HCT116 (cell line): ENCODE measurements at regions not wholly inside any gene's neighbourhood (a gene's known extent, or its start where the extent isn't known, plus 50 kb on each side); places are given as distances from the start of the nearest gene placed in this dataset.

ENCODE experiments used
- ATAC-seq: fragments of 200-7000 bp; cut with Tn5 transposase; 2 replicates; pipeline ENCODE4 v1.9.1; 2020; ENCODE audit warnings: mild to moderate bottlenecking, moderate library complexity
- BruUV-seq: library from RNA; stranded (reverse); fragments of 400-500 nt; replicated peaks from 2 replicates; lab custom pipeline; 2021; lab: Mats Ljungman, UMichigan
- CTCF ChIA-PET: fragments of 300-600 bp; sonication (Branson Sonifier 250); formaldehyde crosslinking; loops from one replicate; lab custom pipeline; 2021; ENCODE audit warnings: antibody characterized with exemption; lab: Charles Lee
- POLR2A ChIA-PET: fragments of 300-600, 350-600 bp; sonication (Branson Sonifier 250); formaldehyde crosslinking; loops from one replicate; lab custom pipeline; 2021; ENCODE audit warnings: antibody characterized with exemption; lab: Charles Lee
- RAD21 ChIA-PET, 2 experiments: fragments of 300-600 bp; sonication (Branson Sonifier 250); formaldehyde crosslinking; loops; one replicate each; lab custom pipeline; 2023; ENCODE audit warnings: low total read pairs in 2 of 2; ENCODE audit not compliant: uncharacterized antibody in 2 of 2, unreplicated experiment in 2 of 2, low non-redundant PET in 1 of 2; lab: Charles Lee
- DNase-seq: peaks from one replicate; pipeline ENCODE4 v3.0.0-alpha.2; 2010; ENCODE audit warnings: low read depth, low spot score
- H2AFZ ChIP-seq: fragments of 200-600 bp; shearing (Covaris generic), sonication (generic); 2 replicates; pipeline ENCODE4 v1.6.1; 2017; ENCODE audit warnings: low read depth, mixed run types, mixed read lengths, antibody characterized with exemption, low read length; ENCODE audit not compliant: poor library complexity, severe bottlenecking
- H3K27ac ChIP-seq: 2 replicates; pipeline ENCODE4 v1.5.1; 2012; ENCODE audit warnings: low read depth, low read length
- H3K27me3 ChIP-seq: fragments of 200-600 bp; sonication (generic); 2 replicates; pipeline ENCODE4 v1.6.1; 2016; ENCODE audit warnings: mixed run types, low read length, mixed read lengths; ENCODE audit not compliant: insufficient read depth
- H3K36me3 ChIP-seq, 2 experiments: fragments of 200-500 bp in 1 of 2; fragments of 200-600 bp in 1 of 2; sonication (Bioruptor generic) in 1 of 2; sonication (generic) in 1 of 2; 2 replicates each; pipeline versions ENCODE4 v1.5.1 to v1.6.1; 2014 to 2016; ENCODE audit warnings: low read length in 2 of 2, inconsistent platforms in 1 of 2, mixed read lengths in 1 of 2, mixed run types in 1 of 2; ENCODE audit not compliant: insufficient read depth in 2 of 2, control insufficient read depth in 1 of 2
- H3K4me1 ChIP-seq, 2 experiments: fragments of 200-600 bp in 1 of 2; sonication (generic) in 1 of 2; 2 replicates each; pipeline versions ENCODE4 v1.5.1 to v1.6.1; 2012 to 2017; ENCODE audit warnings: low read length in 2 of 2, inconsistent platforms in 1 of 2, mild to moderate bottlenecking in 1 of 2, mixed read lengths in 1 of 2, mixed run types in 1 of 2, moderate library complexity in 1 of 2; ENCODE audit not compliant: insufficient read depth in 2 of 2, control insufficient read depth in 1 of 2
- H3K4me2 ChIP-seq: fragments of 200-600 bp; sonication (generic); 2 replicates; pipeline ENCODE4 v1.6.1; 2017; ENCODE audit warnings: mixed run types, low read length, mixed read lengths
- H3K4me3 ChIP-seq, 2 experiments: fragments of 200-600 bp in 1 of 2; sonication (generic) in 1 of 2; replicated peaks in 1 of 2; 2 replicates each; pipeline ENCODE4 v1.5.1; 2011 to 2016; ENCODE audit warnings: low read length in 2 of 2, control low read depth in 1 of 2, low read depth in 1 of 2, mild to moderate bottlenecking in 1 of 2, mixed read lengths in 1 of 2, mixed run types in 1 of 2
- H3K79me2 ChIP-seq: fragments of 200-600 bp; sonication (generic); 2 replicates; pipeline ENCODE4 v1.6.1; 2017; ENCODE audit warnings: mild to moderate bottlenecking, mixed run types, low read length, moderate library complexity, mixed read lengths; ENCODE audit not compliant: insufficient read depth
- H3K9ac ChIP-seq: fragments of 200-600 bp; sonication (generic); 2 replicates; pipeline ENCODE4 v1.6.1; 2016; ENCODE audit warnings: low read length, mixed read lengths
- H3K9me2 ChIP-seq: fragments of 200-600 bp; sonication (generic), shearing (Covaris generic); 2 replicates; pipeline ENCODE4 v1.6.1; 2017; ENCODE audit warnings: mixed run types, mild to moderate bottlenecking, moderate library complexity; ENCODE audit not compliant: insufficient read depth
- H3K9me3 ChIP-seq, 2 experiments: fragments of 200-500 bp in 1 of 2; fragments of 200-600 bp in 1 of 2; sonication (Bioruptor generic) in 1 of 2; sonication (generic) in 1 of 2; 2 replicates each; pipeline ENCODE4 v1.6.1; 2014 to 2017; ENCODE audit warnings: low read length in 2 of 2, mixed read lengths in 2 of 2, inconsistent platforms in 1 of 2, low read depth in 1 of 2, mild to moderate bottlenecking in 1 of 2, mixed run types in 1 of 2, moderate library complexity in 1 of 2; ENCODE audit not compliant: control insufficient read depth in 1 of 2, insufficient read depth in 1 of 2
- H4K20me1 ChIP-seq: fragments of 200-600 bp; sonication (generic), shearing (Covaris generic); 2 replicates; pipeline ENCODE4 v1.6.1; 2017; ENCODE audit warnings: mixed run types, mild to moderate bottlenecking, moderate library complexity; ENCODE audit not compliant: insufficient read depth
- CBX3 ChIP-seq: IDR thresholded peaks from 2 replicates; pipeline ENCODE4 v1.6.1; 2012; ENCODE audit warnings: low read depth
- CEBPB ChIP-seq: IDR thresholded peaks from 2 replicates; pipeline ENCODE4 v1.6.1; 2012; ENCODE audit warnings: low read depth
- EGR1 ChIP-seq: IDR thresholded peaks from 2 replicates; pipeline ENCODE4 v1.6.1; 2012; ENCODE audit warnings: low read depth
- ELF1 ChIP-seq: IDR thresholded peaks from 2 replicates; pipeline ENCODE4 v1.6.1; 2012; ENCODE audit warnings: low read depth, borderline replicate concordance
- EZH2 ChIP-seq: fragments of 200-600 bp; sonication (generic); IDR thresholded peaks from 2 replicates; pipeline ENCODE4 v1.6.1; 2017; ENCODE audit warnings: antibody characterized with exemption, mixed run types
- EZH2phosphoT487 ChIP-seq: fragments of 200-600 bp; IDR thresholded peaks from 2 replicates; pipeline ENCODE4 v1.6.1; 2018; ENCODE audit warnings: antibody characterized with exemption, borderline replicate concordance
- FOSL1 ChIP-seq: IDR thresholded peaks from 2 replicates; pipeline ENCODE4 v1.6.1; 2012; ENCODE audit warnings: low read depth
- JUND ChIP-seq: IDR thresholded peaks from 2 replicates; pipeline ENCODE4 v1.6.1; 2012
- POLR2A ChIP-seq: IDR thresholded peaks from 2 replicates; pipeline ENCODE4 v1.7.0; 2011; ENCODE audit warnings: borderline replicate concordance; ENCODE audit not compliant: insufficient read depth, insufficient read length; ENCODE audit errors: extremely low read depth
- POLR2AphosphoS5 ChIP-seq: IDR thresholded peaks from 2 replicates; pipeline ENCODE4 v1.6.1; 2011; ENCODE audit warnings: mild to moderate bottlenecking, low read depth, low read length, moderate library complexity
- RAD21 ChIP-seq: IDR thresholded peaks from 2 replicates; pipeline ENCODE4 v1.6.1; 2012; ENCODE audit warnings: low read depth, mild to moderate bottlenecking
- SIN3A ChIP-seq: IDR thresholded peaks from 2 replicates; pipeline ENCODE4 v1.6.1; 2012; ENCODE audit warnings: low read depth
- SP1 ChIP-seq: IDR thresholded peaks from 2 replicates; pipeline ENCODE4 v1.6.1; 2012; ENCODE audit warnings: low read depth
- TCF7L2 ChIP-seq: IDR thresholded peaks from 2 replicates; pipeline ENCODE4 v1.7.0; 2011; ENCODE audit warnings: borderline replicate concordance, inconsistent platforms; ENCODE audit not compliant: insufficient read depth, insufficient read length; ENCODE audit errors: extremely low read depth
- YY1 ChIP-seq: IDR thresholded peaks from 2 replicates; pipeline ENCODE4 v1.6.1; 2011; ENCODE audit warnings: low read length, low read depth, moderate library complexity, mild to moderate bottlenecking; ENCODE audit not compliant: insufficient replicate concordance; ENCODE audit errors: extremely low read depth
- intact Hi-C: fragments of 100-400 bp; cut with micrococcal nuclease; formaldehyde crosslinking; loops from 2 replicates; pipeline ENCODE4 v1.10.0; 2022
- TF ChIP-seq, protein P1 (sequence below): IDR thresholded peaks from 2 replicates; pipeline ENCODE4 v1.6.1; 2011; ENCODE audit warnings: mild to moderate bottlenecking, low read length, moderate library complexity; ENCODE audit not compliant: insufficient replicate concordance; ENCODE audit errors: extremely low read depth
- TF ChIP-seq, protein P2 (sequence below), 3 experiments: fragments of 200-600 bp in 1 of 3; sonication (generic) in 1 of 3; IDR thresholded peaks in 2 of 3; conservative IDR thresholded peaks in 1 of 3; 2 replicates each; pipeline ENCODE4 v1.5.1; 2012 to 2017; ENCODE audit warnings: low read depth in 2 of 3, low read length in 2 of 3, antibody characterized with exemption in 1 of 3, borderline replicate concordance in 1 of 3, control low read depth in 1 of 3, mild to moderate bottlenecking in 1 of 3, mixed read lengths in 1 of 3, mixed run types in 1 of 3, moderate library complexity in 1 of 3; ENCODE audit not compliant: insufficient read depth in 1 of 3
- TF ChIP-seq, protein P3 (sequence below): IDR thresholded peaks from 2 replicates; pipeline ENCODE4 v1.6.1; 2012

DNA sequence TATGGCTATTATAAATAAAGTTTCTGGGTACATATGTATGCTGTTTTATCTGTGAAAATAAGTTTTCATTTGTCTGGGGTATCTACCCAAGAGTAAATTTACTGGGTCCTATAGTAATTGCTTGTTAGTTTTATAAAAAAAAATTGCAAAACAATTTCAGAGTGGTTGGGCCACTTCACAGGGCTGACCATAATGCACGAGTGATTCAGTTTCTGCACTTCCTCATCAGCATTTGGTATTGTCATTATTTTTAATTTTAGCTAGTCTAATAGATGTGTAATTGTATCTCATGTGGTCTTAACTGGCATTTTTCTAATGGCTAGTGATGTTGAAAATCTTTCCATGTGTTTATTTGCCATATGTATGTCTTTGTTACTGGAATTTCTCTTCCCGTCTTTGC is 452.4 kb upstream of the AKR1E2 start:
- intact Hi-C loops: no loop called here
- TF ChIP-seq, protein P1, sequence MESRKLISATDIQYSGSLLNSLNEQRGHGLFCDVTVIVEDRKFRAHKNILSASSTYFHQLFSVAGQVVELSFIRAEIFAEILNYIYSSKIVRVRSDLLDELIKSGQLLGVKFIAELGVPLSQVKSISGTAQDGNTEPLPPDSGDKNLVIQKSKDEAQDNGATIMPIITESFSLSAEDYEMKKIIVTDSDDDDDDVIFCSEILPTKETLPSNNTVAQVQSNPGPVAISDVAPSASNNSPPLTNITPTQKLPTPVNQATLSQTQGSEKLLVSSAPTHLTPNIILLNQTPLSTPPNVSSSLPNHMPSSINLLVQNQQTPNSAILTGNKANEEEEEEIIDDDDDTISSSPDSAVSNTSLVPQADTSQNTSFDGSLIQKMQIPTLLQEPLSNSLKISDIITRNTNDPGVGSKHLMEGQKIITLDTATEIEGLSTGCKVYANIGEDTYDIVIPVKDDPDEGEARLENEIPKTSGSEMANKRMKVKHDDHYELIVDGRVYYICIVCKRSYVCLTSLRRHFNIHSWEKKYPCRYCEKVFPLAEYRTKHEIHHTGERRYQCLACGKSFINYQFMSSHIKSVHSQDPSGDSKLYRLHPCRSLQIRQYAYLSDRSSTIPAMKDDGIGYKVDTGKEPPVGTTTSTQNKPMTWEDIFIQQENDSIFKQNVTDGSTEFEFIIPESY: no peak
- TF ChIP-seq POLR2AphosphoS5 (no peak), SP1 (no peak), JUND (no peak), SIN3A (no peak), ELF1 (no peak), CEBPB (no peak), POLR2A (no peak), YY1 (no peak), TCF7L2 (no peak), CBX3 (no peak), EGR1 (no peak), EZH2phosphoT487 (no peak), RAD21 (no peak), EZH2 (no peak), FOSL1 (no peak)
- TF ChIP-seq, protein P2, sequence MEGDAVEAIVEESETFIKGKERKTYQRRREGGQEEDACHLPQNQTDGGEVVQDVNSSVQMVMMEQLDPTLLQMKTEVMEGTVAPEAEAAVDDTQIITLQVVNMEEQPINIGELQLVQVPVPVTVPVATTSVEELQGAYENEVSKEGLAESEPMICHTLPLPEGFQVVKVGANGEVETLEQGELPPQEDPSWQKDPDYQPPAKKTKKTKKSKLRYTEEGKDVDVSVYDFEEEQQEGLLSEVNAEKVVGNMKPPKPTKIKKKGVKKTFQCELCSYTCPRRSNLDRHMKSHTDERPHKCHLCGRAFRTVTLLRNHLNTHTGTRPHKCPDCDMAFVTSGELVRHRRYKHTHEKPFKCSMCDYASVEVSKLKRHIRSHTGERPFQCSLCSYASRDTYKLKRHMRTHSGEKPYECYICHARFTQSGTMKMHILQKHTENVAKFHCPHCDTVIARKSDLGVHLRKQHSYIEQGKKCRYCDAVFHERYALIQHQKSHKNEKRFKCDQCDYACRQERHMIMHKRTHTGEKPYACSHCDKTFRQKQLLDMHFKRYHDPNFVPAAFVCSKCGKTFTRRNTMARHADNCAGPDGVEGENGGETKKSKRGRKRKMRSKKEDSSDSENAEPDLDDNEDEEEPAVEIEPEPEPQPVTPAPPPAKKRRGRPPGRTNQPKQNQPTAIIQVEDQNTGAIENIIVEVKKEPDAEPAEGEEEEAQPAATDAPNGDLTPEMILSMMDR (IDR thresholded peaks at IDR 0.05 in 2 of 3, conservative IDR thresholded peaks at IDR 0.05 in 1 of 3; ENCODE audit: borderline replicate concordance in 1 of 3, insufficient read depth in 1 of 3, low read depth in 2 of 3, low read length in 2 of 3): no peak
- TF ChIP-seq, protein P3, sequence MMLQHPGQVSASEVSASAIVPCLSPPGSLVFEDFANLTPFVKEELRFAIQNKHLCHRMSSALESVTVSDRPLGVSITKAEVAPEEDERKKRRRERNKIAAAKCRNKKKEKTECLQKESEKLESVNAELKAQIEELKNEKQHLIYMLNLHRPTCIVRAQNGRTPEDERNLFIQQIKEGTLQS: no peak
- TF ChIP-seq, all 23 proteins: peak for 0
- Histone ChIP-seq H3K9me3 (no peaks in the 10 kb centered on the region), H3K9ac (no peak overlapping the region), H3K27me3 (no peaks in the 10 kb centered on the region), H3K36me3 (no peaks in the 10 kb centered on the region), H3K79me2 (no peaks in the 10 kb centered on the region), H3K4me1 (no peaks in the 10 kb centered on the region), H2AFZ (no peak overlapping the region), H3K9me2 (no peaks in the 10 kb centered on the region), H4K20me1 (no peaks in the 10 kb centered on the region), H3K27ac (no peak overlapping the region), H3K4me2 (no peak overlapping the region), H3K4me3 (no peak overlapping the region)
- POLR2A ChIA-PET: no interaction called here
- RAD21 ChIA-PET: no interaction called here
- no peak for ATAC-seq
- DNase-seq: no peak
- CTCF ChIA-PET: no interaction called here
- BruUV-seq: no TSS peak
